Urothelium cell line (cell line): ENCODE measurements at regions not wholly inside any gene's neighbourhood (a gene's known extent, or its start where the extent isn't known, plus 50 kb on each side); places are given as distances from the start of the nearest gene placed in this dataset.
A peak's percentile ranks its signal among the peaks of the same experiment; 100 is the strongest.
"Not testable (repeated sequence)": the region's sequence is repeated elsewhere in the genome, so short reads cannot be mapped to it uniquely, and the experiment has no call there.

Source experiments
- DNase-seq: peaks from one replicate; pipeline ENCODE4 v3.0.0; 2011; ENCODE audit warnings: low spot score, mixed read lengths
- FAIRE-seq: peaks from 2 replicates; lab custom pipeline; 2011; peaks lifted over from hg19 to GRCh38; lab: Jason Lieb, UNC

DNA sequence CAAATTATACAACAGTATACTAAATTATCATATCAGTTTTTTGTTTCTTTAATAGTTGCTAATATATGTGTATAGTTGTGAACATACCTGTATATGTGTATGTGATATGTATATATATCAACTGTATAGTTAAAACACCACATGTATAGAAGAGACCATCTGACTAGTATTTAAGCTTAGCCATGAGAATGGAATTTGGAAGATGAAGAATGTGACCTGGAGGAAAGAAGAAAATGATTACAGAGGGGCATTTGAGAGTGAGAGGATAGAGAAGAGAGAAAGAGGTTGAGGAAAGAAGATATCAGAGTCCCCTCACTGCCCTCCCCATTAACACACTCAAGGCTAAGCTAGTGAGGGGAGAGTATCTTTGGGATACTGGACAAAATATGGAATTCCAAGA lies 335.9 kb downstream of the BCKDHB start:
- DNase-seq = no peak
- no peak for FAIRE-seq

- FAIRE-seq (no peak), DNase-seq (no peak)
Measured at GRCh38 chr6:80441131-80441530, 334.7 kb downstream of the BCKDHB start.

GRCh38 chr6:80440496-80441115 lies 334.1 kb downstream of the BCKDHB start:
- DNase-seq (no peak), FAIRE-seq (no peak)

DNA sequence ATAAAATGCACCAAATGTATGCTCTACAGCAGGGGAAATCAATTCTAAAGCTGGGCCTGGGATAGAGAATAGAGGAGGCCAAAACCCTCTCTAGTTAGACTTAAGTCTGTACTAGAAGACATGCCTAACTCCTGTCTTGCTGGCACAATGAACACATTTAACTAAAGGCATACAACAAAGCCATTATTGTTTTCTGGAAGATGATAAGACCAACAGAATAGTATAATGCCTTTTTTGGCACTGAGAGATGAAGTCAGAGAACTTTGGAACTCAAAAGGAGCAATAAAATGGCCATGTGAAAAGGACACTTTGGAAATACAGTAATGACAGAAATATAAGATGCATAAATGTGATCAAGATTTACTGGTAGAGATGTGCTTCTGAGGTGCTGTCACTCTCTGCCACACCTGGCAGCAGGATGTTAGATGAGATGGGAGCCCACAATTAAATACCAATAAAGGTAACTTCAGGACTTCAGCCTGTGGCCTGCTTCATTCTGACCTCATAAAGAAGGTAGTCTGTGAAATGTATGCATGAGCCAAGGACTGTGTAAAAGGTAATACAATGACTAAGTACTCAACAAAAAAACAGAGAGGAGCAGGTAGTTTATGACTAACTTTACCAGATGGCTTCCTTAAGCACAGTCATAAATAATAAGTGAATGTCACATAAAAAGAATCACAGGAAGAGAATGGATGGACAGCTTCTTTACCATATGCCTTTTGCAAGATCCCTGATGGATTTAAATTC lies 333.4 kb downstream of the BCKDHB start:
- FAIRE-seq (no peak), DNase-seq (no peak)

DNA sequence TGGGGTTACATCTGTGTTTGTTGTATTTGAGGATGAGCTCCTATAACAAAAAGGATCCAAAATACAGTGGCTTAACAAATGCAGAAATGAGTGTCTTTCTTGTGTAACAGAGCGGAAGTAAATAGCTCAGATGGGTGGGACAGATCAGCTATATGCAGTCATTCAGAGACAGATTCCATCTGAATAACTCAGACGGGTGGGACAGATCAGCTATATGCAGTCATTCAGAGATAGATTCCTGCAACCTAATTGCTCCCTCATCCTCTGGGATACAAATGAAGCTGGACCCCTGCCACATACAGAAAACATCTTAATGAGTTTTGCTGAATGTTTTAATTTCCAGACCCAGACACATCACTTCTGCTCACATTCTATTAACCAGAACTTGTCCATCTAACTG lies 332.3 kb downstream of the BCKDHB start:
- FAIRE-seq (no peak), DNase-seq (peak; percentile 32)

DNA sequence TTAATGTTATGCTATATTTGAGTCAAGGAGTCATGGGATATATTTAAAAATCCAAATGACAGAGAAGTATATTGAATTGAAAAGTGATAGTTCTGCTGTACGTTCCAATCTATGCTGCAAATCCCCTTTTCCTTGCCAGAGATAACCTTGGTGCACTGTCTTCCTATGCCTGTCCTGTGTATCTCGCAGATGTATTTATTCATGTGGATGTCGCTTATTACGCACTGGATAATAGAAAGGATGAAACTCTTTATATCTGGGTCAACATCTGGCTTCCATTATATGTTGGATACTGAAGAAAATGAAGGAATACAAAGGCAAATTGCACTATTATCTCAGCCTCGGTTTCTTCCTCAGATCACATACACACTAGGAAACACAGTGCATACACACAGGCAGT lies 331.3 kb downstream of the BCKDHB start:
- FAIRE-seq (no peak), DNase-seq (no peak)

DNA sequence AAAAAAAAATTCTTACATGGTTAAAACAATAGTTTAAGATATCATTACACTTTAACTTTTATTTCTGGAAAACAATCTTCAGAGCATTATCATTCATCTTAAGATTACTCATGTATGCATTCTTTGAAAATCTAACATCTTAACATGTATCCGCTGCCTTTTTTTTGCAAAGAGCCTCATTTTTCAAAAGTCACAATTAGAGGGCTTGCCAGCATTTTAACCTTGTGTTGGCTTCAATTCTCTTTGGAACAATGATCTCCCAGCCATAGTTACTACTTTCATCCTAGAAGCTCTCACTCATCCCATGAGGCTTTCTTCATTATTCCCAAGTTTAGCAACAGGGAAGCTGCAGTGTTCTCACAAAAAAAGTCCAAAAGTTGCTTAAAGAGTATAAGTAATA lies 330.8 kb downstream of the BCKDHB start:
- DNase-seq = no peak
- no peak for FAIRE-seq

DNA sequence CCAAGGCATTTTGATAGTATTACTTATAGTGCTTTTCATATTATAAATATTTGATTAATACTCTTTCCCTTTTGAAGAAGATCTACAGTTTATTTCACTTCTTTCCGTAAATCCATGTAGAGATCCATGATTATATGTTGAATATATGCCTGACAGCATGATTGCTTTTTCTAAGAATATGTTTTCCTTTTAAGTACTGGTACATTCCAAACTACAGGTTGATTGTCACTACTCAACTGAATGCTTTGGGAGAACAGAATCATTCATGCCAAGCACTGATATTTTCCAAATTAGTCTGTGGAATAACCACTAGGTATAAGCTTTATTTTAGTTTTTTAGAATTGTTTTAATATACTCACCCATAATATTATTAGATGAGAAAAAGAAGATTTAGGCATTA lies 330.2 kb downstream of the BCKDHB start:
- DNase-seq = no peak
- no peak for FAIRE-seq

GRCh38 chr6:80435457-80435856 lies 329.0 kb downstream of the BCKDHB start:
- FAIRE-seq = no peak

GRCh38 chr6:80434691-80435350 lies 328.4 kb downstream of the BCKDHB start:
- DNase-seq = no peak
- no peak for FAIRE-seq

More at GRCh38 chr6:80435457-80435856, 329.0 kb downstream of the BCKDHB start:
- no peak for DNase-seq

DNA sequence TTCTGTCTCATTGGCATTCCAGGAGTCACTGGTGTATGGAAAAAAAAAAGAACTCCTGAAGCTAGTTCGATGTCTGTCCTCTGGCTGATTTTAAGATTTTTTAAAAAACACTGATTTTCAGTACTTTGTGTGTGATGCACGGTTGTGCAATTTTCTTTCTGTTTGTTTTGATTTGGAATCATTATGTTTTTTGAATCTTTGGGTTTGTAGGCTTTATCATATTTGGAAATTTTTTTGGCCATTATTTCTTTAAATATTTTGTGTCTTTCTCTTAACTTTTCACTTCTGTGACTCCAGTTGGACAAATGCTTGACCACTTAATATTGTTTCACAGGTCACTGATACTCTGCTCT lies 327.2 kb downstream of the BCKDHB start:
- no peak for FAIRE-seq

DNA sequence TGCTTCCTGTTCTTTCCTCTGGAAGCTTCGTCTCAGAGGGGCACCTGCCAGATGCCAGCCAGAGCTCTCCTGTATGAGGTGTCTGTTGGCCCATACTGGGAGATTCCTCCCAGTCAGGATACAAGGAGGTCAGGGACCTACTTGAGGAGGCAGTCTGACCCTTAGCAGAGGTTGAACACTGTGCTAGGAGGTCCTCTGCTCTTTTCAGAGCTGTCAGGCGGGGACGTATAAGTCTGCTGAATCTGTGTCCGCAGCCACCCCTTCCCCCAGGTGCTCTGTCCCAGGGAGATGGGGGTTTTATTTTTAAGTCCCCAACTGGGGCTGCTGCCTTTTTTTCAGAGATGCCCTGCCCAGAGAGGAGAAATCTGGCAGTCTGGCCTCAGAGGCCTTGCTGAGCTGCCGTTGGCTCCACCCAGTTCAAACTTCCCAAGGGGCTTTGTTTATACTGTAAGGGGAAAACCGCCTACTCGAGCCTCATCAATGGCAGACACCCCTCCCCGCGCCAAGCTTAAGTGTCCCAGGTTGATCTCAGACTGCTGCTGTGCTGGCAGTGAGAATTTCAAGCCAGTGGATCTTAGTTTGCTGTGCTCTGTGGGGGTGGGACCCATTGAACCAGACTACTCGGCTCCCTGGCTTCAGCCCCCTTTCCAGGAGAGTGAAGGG lies 326.7 kb downstream of the BCKDHB start:
- no peak for DNase-seq
- no peak for FAIRE-seq

More for the DNA sequence above, 327.2 kb downstream of the BCKDHB start:
- DNase-seq = no peak

DNA sequence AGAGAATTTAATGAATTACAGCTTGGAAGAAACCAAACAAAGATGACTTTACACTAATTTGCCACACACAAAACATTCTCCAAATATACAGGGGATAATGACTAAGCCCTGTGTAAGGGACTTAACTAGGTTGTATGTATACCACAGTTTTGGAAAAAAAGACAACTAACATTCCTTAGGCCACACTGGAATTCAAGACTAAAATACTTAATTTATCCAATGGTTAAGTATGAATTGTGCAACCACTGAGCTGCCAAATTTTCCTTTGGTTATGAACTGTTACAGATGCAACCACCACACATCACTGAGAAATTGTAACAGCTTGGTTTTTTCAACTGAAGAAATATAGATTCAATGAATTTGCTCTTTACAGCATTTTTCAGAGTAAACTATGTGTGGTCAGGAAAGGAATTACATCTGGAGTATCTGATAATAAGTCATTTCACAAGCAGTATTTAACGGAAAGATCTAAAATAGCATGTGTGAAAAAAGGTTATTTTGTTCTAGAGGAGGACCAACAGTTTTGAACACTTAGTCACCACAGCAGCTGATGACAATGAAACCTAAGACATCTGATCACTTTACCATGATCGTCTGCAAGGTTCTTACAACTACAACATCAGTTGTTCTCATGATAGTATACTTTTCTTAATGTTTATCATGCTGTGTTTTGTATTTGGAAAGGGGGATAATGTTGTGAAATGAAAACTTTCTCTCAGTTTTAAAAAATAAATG lies 318.8 kb downstream of the BCKDHB start:
- peak; percentile 9 for DNase-seq

GRCh38 chr6:80411486-80411885 lies 305.0 kb downstream of the BCKDHB start:
- FAIRE-seq (no peak), DNase-seq (no peak)

More for the DNA sequence above, 318.8 kb downstream of the BCKDHB start:
- FAIRE-seq = no peak

DNA sequence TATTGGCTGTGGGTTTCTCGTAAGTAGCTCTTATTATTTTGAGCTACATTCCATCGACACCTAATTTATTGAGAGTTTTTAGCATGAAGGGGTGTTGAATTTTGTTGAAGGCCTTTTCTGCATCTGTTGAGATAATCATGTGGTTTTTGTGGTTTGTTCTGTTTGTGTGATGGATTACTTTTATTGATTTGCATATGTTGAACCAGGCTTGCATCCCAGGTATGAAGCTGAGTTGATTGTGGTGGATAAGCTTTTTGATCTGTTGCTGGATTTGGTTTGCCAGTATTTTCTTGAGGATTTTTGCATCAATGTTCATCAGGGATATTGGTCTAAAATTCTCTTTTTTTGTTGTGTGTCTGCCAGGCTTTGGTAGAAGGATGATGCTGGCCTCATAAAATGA lies 301.5 kb downstream of the BCKDHB start:
- FAIRE-seq, DNase-seq: not testable (repeated sequence)

DNA sequence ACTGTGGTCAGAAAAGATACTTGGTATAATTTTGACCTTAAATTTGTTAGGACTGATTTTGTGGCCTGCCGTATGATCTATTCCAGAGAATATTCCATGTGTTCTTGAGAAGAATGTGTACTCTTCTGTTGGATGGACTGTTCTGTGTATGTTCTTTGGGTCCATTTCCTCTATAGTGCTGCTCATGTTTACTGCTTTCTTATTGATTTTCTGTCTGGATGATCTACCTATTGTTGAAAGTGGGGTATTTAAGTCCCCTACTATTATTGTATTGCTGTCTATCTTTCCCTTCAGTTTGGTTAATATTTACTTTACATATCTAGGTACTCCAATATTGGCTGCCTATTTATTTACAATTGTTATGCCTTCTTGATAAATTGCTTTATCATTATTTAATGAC lies 298.4 kb downstream of the BCKDHB start:
- FAIRE-seq (no peak), DNase-seq (no peak)

DNA sequence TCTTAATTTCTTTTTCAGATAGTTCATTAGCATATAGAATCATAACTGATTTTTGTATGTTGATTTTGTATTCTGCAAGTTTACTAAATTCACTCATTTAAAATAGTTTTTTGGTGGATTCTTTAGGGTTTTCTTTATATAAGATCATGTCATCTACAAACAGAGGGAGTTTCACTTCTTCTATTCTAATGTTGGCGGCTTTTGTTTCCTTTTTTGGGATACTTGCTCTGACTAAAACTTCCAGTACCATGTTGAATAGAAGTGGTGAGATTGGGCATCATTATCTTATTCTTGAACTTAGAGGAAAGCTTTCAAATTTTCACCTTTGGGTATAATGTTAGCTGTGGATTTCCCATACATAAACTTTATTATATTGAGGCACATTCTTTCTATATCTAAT lies 296.9 kb downstream of the BCKDHB start:
- DNase-seq (no peak), FAIRE-seq (no peak)

- no peak for FAIRE-seq
- no peak for DNase-seq
Measured at GRCh38 chr6:80402266-80402665, 295.8 kb downstream of the BCKDHB start.
